GM23248 (cell line): ENCODE measurements at regions not wholly inside any gene's neighbourhood (a gene's known extent, or its start where the extent isn't known, plus 50 kb on each side); places are given as distances from the start of the nearest gene placed in this dataset.

Experiments
- DNase-seq: peaks from one replicate; pipeline ENCODE4 v3.0.0-alpha.2; 2015
- H2AFZ ChIP-seq: fragments of 200-600 bp; sonication (generic); 2 replicates; pipeline ENCODE4 v1.6.1; 2016; ENCODE audit warnings: antibody characterized with exemption
- H3F3A ChIP-seq: fragments of 200-600 bp; sonication (generic); 2 replicates; pipeline ENCODE4 v1.6.1; 2016; ENCODE audit warnings: mild to moderate bottlenecking, antibody characterized with exemption, mixed run types; ENCODE audit not compliant: insufficient read depth
- H3K27ac ChIP-seq: fragments of 200-600 bp; sonication (generic); 2 replicates; pipeline ENCODE4 v1.5.1; 2016; ENCODE audit warnings: mild to moderate bottlenecking
- H3K27me3 ChIP-seq: fragments of 200-600 bp; sonication (generic); replicated peaks from 2 replicates; pipeline ENCODE4 v1.6.1; 2016; ENCODE audit warnings: mild to moderate bottlenecking; ENCODE audit not compliant: insufficient read depth
- H3K36me3 ChIP-seq: fragments of 200-600 bp; sonication (generic); 2 replicates; pipeline ENCODE4 v1.6.1; 2016; ENCODE audit warnings: low read depth, mild to moderate bottlenecking
- H3K4me1 ChIP-seq: fragments of 200-600 bp; sonication (generic); 2 replicates; pipeline ENCODE4 v1.6.1; 2016; ENCODE audit warnings: mild to moderate bottlenecking; ENCODE audit not compliant: insufficient read depth
- H3K4me2 ChIP-seq: fragments of 200-600 bp; sonication (generic); one replicate; pipeline ENCODE4 v1.6.1; 2016; ENCODE audit warnings: mild to moderate bottlenecking; ENCODE audit not compliant: unreplicated experiment
- H3K4me3 ChIP-seq: fragments of 200-600 bp; sonication (generic); 2 replicates; pipeline ENCODE4 v1.5.1; 2016; ENCODE audit warnings: mild to moderate bottlenecking
- H3K79me2 ChIP-seq: fragments of 200-600 bp; sonication (generic); 2 replicates; pipeline ENCODE4 v1.6.1; 2016; ENCODE audit warnings: mild to moderate bottlenecking; ENCODE audit not compliant: insufficient read depth
- H3K9ac ChIP-seq: fragments of 200-600 bp; sonication (generic); 2 replicates; pipeline ENCODE4 v1.6.1; 2016; ENCODE audit warnings: mild to moderate bottlenecking
- H3K9me2 ChIP-seq: fragments of 200-600 bp; sonication (generic); 2 replicates; pipeline ENCODE4 v1.6.1; 2016; ENCODE audit warnings: mixed run types, mild to moderate bottlenecking, moderate library complexity; ENCODE audit not compliant: insufficient read depth
- H3K9me3 ChIP-seq: fragments of 200-600 bp; sonication (generic); one replicate; pipeline ENCODE4 v1.6.1; 2017; ENCODE audit warnings: low read depth
- H4K20me1 ChIP-seq: fragments of 200-600 bp; sonication (generic); 2 replicates; pipeline ENCODE4 v1.6.0; 2016; ENCODE audit not compliant: insufficient read depth
- EZH2 ChIP-seq: fragments of 200-600 bp; sonication (generic); IDR thresholded peaks from 2 replicates; pipeline ENCODE4 v1.6.1; 2018; ENCODE audit warnings: antibody characterized with exemption, mild to moderate bottlenecking; ENCODE audit not compliant: insufficient read depth, poor library complexity, severe bottlenecking
- EZH2phosphoT487 ChIP-seq: fragments of 200-600 bp; sonication (generic); IDR thresholded peaks from 2 replicates; pipeline ENCODE4 v1.6.1; 2018; ENCODE audit warnings: antibody characterized with exemption, moderate library complexity, mild to moderate bottlenecking, low read depth; ENCODE audit not compliant: insufficient read depth
- WGBS, 2 experiments: methylation state at CpG; one replicate each; pipeline ENCODE4 v1.1.6; 2015 to 2017; ENCODE audit warnings: low lambda C conversion rate in 2 of 2, low coverage in 1 of 2; ENCODE audit errors: missing lambda C conversion rate in 2 of 2; 5-methylcytosine and 5-hydroxymethylcytosine counted together
- in situ Hi-C: fragments of 300-500 bp; cut with MboI; formaldehyde crosslinking; loops from 2 replicates; pipeline ENCODE4 v1.15.0; 2020

GRCh38 chrX:113906168-113906567 is 677.7 kb upstream of the HTR2C start:
- no peak for DNase-seq
- Histone ChIP-seq H3K27ac (no peak overlapping the region), H3F3A (no peaks in the 10 kb centered on the region), H3K27me3 (no peaks in the 10 kb centered on the region), H3K4me3 (no peak overlapping the region), H3K79me2 (no peaks in the 10 kb centered on the region), H3K9ac (no peak overlapping the region), H3K9me3 (no peaks in the 10 kb centered on the region), H3K36me3 (no peaks in the 10 kb centered on the region), H3K4me1 (no peaks in the 10 kb centered on the region), H2AFZ (no peak overlapping the region), H3K9me2 (no peaks in the 10 kb centered on the region), H4K20me1 (no peaks in the 10 kb centered on the region), H3K4me2 (no peak overlapping the region)
- TF ChIP-seq EZH2 (no peak), EZH2phosphoT487 (no peak)
- in situ Hi-C loops, result no loop called here

GRCh38 chrX:113892891-113893290 is 691.0 kb upstream of the HTR2C start:
- no peak for DNase-seq
- Histone ChIP-seq H3K79me2 (no peaks in the 10 kb centered on the region), H3K4me1 (no peaks in the 10 kb centered on the region), H3K27ac (no peak overlapping the region), H3K36me3 (no peaks in the 10 kb centered on the region), H3K4me3 (no peak overlapping the region), H3K27me3 (no peaks in the 10 kb centered on the region), H4K20me1 (no peaks in the 10 kb centered on the region), H3F3A (no peaks in the 10 kb centered on the region), H3K9me2 (no peaks in the 10 kb centered on the region), H3K4me2 (no peak overlapping the region), H3K9me3 (no peaks in the 10 kb centered on the region), H3K9ac (no peak overlapping the region), H2AFZ (no peak overlapping the region)
- no peak for TF ChIP-seq EZH2
- TF ChIP-seq EZH2phosphoT487, result no peak
- WGBS, 2 experiments, result 49 to 56% methylated on average over 4 to 5 of the region's 5 CpGs
- in situ Hi-C loops, result no loop called here

GRCh38 chrX:113892401-113892800 is 691.5 kb upstream of the HTR2C start:
- DNase-seq, result peak; percentile 0
- H3K36me3 ChIP-seq, result no peaks in the 10 kb centered on the region
- H3K79me2 ChIP-seq, result no peaks in the 10 kb centered on the region
- H3K4me3 ChIP-seq, result no peak overlapping the region
- no peak overlapping the region for H3K27ac ChIP-seq
- no peak overlapping the region for H3K4me2 ChIP-seq
- no peak for TF ChIP-seq EZH2
- TF ChIP-seq EZH2phosphoT487, result no peak
- H3K9me3 ChIP-seq, result no peaks in the 10 kb centered on the region
- H3F3A ChIP-seq, result no peaks in the 10 kb centered on the region
- H2AFZ ChIP-seq, result no peak overlapping the region
- no peak overlapping the region for H3K9ac ChIP-seq
- no peaks in the 10 kb centered on the region for H4K20me1 ChIP-seq
- no peaks in the 10 kb centered on the region for H3K27me3 ChIP-seq
- H3K9me2 ChIP-seq, result no peaks in the 10 kb centered on the region
- WGBS, 2 experiments, result 0 to 14% methylated on average over 1 of the region's 1 CpG
- no peaks in the 10 kb centered on the region for H3K4me1 ChIP-seq
- in situ Hi-C loops, result no loop called here

- Histone ChIP-seq H4K20me1 (no peaks in the 10 kb centered on the region), H3K9me3 (no peaks in the 10 kb centered on the region), H3K27me3 (no peaks in the 10 kb centered on the region), H3K4me2 (no peak overlapping the region), H3K4me3 (no peak overlapping the region), H3K4me1 (no peaks in the 10 kb centered on the region), H3K9ac (no peak overlapping the region), H3F3A (no peaks in the 10 kb centered on the region), H3K27ac (no peak overlapping the region), H3K36me3 (no peaks in the 10 kb centered on the region), H2AFZ (no peak overlapping the region), H3K79me2 (no peaks in the 10 kb centered on the region), H3K9me2 (no peaks in the 10 kb centered on the region)
- DNase-seq, result no peak
- 24 to 36% methylated on average over 3 of the region's 3 CpGs for WGBS, 2 experiments
- TF ChIP-seq EZH2, result no peak
- TF ChIP-seq EZH2phosphoT487, result no peak
- in situ Hi-C loops, result no loop called here
These were observed 710.8 kb upstream of the HTR2C start for GRCh38 chrX:113873056-113873455.

- H3K9me2 ChIP-seq, result no peaks in the 10 kb centered on the region
- no peak for DNase-seq
- H4K20me1 ChIP-seq, result no peaks in the 10 kb centered on the region
- no peaks in the 10 kb centered on the region for H3K79me2 ChIP-seq
- no peaks in the 10 kb centered on the region for H3K27me3 ChIP-seq
- no peaks in the 10 kb centered on the region for H3K9me3 ChIP-seq
- no peak overlapping the region for H3K4me3 ChIP-seq
- no peaks in the 10 kb centered on the region for H3F3A ChIP-seq
- no peak overlapping the region for H3K27ac ChIP-seq
- TF ChIP-seq EZH2phosphoT487 (no peak), EZH2 (no peak)
- H3K9ac ChIP-seq, result no peak overlapping the region
- no peaks in the 10 kb centered on the region for H3K4me1 ChIP-seq
- no peak overlapping the region for H3K4me2 ChIP-seq
- no peak overlapping the region for H2AFZ ChIP-seq
- in situ Hi-C loops, result no loop called here
- WGBS, 2 experiments, result 20 to 30% methylated on average over 3 of the region's 3 CpGs
- no peaks in the 10 kb centered on the region for H3K36me3 ChIP-seq
These were observed 715.2 kb upstream of the HTR2C start for GRCh38 chrX:113868711-113869110.
